HL-60 (cell line): ENCODE measurements at regions not wholly inside any gene's neighbourhood (a gene's known extent, or its start where the extent isn't known, plus 50 kb on each side); places are given as distances from the start of the nearest gene placed in this dataset.
"Not testable (repeated sequence)": the region's sequence is repeated elsewhere in the genome, so short reads cannot be mapped to it uniquely, and the experiment has no call there.

Experiments
- CTCF ChIP-seq: IDR thresholded peaks from one replicate; pipeline ENCODE4 v1.5.1; 2011; ENCODE audit warnings: low read length, control low read depth, inconsistent platforms; ENCODE audit not compliant: insufficient read depth
- GABPA ChIP-seq: IDR thresholded peaks from 2 replicates; pipeline ENCODE4 v1.6.1; 2012; ENCODE audit warnings: low read depth
- POLR2AphosphoS5 ChIP-seq: IDR thresholded peaks from 2 replicates; pipeline ENCODE4 v1.6.1; 2012; ENCODE audit warnings: low read depth
- REST ChIP-seq: IDR thresholded peaks from 2 replicates; pipeline ENCODE4 v1.6.1; 2012; ENCODE audit warnings: low read depth; ENCODE audit not compliant: insufficient replicate concordance

- TF ChIP-seq CTCF, REST, POLR2AphosphoS5, GABPA: not testable (repeated sequence)
Measured at GRCh38 chr11:88045288-88045687, 130.0 kb downstream of the RAB38 start.
